Stimulated activated CD8-positive, alpha-beta memory T cell treated with anti-CD3 and anti-CD28 coated beads, Interleukin-15, amount 100 ng/mL, for 48 hours (primary cell): ENCODE measurements at regions not wholly inside any gene's neighbourhood (a gene's known extent, or its start where the extent isn't known, plus 50 kb on each side); places are given as distances from the start of the nearest gene placed in this dataset.
"Not testable (repeated sequence)": the region's sequence is repeated elsewhere in the genome, so short reads cannot be mapped to it uniquely, and the experiment has no call there.

ENCODE experiments used
- DNase-seq, 2 donors: peaks; one replicate each; pipeline ENCODE4 v3.0.0-alpha.2; 2020; ENCODE audit warnings: low read depth in 2 of 2

GRCh38 chr1:234843946-234844345 lies 234.0 kb upstream of the IRF2BP2 start:
- no peak for DNase-seq

DNA sequence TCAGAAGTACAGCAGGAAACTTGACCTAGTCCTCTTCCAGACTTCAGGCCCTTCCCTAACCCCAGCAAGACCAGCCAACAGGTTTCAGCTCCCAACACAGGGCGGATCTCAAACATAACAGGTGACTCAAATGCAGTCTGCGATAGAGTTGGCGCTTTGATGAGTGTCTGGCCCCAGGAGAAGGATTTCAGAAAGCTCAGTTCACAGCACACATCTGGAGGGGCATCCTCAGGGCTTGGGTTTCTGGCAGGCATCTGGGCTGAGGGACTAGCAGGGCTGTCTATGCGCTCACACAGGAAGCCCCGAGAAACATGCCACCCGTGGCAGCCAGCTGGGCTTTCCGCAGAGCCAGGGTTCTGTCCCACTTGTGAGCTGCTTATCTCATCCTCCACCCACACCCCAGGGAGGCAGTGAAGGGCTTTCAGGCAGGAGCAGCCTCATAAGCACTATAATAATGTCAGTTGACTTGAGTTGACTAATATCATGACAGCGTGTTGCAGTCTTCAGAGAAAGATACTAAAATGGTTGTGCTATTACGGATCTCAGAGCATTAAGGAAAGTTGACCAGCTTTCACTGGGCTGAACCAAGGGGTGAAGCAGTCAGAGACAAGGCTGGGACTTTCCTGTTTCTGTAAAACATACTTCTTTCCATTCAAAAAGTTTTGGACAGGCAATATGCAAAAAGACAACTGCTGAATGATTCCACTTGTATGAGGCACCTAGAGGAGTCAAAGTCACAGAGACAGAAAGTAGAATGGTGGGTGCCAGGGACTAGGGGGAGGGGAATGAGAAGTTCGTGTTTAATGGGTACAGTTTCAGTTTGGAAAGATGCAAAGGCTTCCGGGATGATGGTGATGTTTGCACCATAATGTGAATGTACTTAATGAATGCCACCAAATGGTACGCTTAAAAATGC lies 233.0 kb upstream of the IRF2BP2 start:
- DNase-seq, result peak; percentile 82 to 86

- no peak for DNase-seq
Observed at GRCh38 chr1:234841710-234842231, 231.8 kb upstream of the IRF2BP2 start.

GRCh38 chr1:234841281-234841680 lies 231.3 kb upstream of the IRF2BP2 start:
- no peak for DNase-seq

- no peak for DNase-seq
Observed at GRCh38 chr1:234840843-234841242, 230.9 kb upstream of the IRF2BP2 start.

- no peak for DNase-seq
Observed at GRCh38 chr1:234840253-234840652, 230.3 kb upstream of the IRF2BP2 start.

DNA sequence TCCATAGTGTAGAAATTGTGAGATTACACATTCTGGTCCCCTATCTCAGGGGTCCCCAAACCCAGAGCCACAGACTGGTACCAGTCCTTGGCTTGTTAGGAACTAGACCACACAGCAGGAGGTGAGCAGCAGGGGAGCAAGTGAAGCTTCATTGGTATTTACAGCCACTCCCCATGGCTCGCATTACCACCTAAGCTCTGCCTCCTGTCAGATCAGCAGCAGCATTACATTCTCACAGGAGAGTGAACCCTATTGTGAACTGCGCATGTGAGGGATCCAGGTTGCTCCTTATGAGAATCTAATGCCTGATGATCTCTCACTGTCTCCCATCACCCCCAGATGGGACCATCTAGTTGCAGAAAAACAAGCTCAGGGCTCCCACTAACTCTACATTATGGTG lies 229.7 kb upstream of the IRF2BP2 start:
- DNase-seq, result no peak

DNA sequence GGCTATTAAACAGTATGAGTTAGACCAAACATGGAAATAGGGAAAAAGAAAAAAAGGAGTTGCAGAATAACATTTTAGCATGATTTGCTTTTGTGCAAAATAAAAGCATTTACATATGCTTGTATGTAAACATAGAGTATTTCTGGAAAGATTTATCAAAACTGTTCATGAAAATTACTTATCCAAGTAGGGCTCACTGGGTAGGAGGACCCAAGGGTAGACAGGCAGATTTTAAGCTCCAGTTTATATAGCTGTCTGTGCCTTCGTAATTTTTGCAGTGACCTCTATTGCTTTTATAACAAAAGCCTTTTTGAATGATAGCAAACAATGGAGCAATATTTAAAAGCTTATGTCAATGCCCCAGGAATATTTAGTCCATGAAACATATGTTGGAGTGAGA lies 228.8 kb upstream of the IRF2BP2 start:
- no peak for DNase-seq

- no peak for DNase-seq
Observed at GRCh38 chr1:234838182-234838581, 228.2 kb upstream of the IRF2BP2 start.

DNA sequence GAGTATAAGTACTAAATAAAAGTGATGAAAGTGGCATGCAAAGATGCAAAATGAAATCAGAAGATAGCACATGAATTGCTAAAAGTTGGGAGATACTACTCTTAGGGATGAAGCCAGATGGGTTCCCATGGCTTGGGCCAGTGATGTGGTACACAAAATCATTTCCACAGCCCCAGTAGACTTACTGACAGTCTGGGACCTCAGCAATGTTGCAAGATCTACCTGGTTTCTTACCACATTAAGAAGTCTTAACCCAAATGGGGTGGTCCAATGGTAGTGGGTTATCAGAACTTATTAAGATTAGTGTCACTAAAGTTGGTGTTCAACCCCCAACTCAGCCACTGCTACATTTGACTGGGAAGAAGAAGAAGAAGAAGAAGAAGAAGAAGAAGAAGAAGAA lies 227.7 kb upstream of the IRF2BP2 start:
- no peak for DNase-seq

GRCh38 chr1:234836776-234837357 lies 226.9 kb upstream of the IRF2BP2 start:
- DNase-seq, result no peak

DNA sequence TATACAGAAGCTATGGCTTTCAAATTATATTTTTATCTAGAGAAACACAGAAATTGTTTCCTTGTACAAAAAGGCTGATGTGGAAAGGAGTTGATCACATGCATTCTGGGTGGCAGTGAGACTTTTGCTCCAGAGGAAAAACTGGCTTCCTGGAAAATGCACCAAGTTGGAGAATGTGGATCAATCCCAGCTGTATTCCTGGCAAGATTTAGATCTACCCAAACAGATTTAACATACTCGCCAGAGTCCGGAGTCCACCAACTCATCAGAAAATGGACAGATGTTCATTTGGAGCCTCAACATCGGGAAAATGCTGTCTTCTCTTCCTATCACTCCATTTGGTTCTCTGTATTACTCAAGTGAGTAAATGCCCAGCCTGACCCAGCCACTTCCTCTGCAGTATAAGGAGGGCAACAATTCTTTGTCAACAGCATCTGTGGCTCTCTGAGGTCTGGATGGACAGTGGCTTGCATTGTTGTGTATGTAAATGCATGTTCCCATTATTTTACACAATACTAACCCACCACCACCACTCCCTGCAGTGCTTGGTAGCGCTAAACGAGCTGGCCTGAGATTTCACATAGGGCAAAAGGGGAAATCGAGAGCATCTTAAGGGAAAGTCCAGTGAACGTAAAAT lies 226.2 kb upstream of the IRF2BP2 start:
- no peak for DNase-seq

DNA sequence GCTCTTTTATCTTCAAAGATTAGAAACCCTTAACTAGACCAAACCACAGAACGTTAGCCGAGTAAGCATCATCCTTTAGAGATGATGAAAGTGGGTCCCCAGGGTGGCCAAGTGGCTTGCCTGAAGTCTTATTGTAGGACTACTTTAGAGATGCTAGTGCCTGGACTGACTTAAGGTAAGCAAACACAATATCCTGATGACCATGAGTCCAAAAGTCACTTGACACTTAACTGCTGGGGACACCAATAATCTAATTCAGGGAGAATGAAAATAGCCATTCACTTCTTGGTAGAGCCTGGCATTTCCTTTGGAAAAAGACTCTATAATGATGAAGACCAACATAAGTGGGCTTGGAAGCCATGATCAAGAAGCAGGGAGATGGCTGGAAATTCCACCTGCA lies 225.3 kb upstream of the IRF2BP2 start:
- no peak for DNase-seq

- DNase-seq, result no peak
Observed at GRCh38 chr1:234833646-234834045, 223.7 kb upstream of the IRF2BP2 start.

DNA sequence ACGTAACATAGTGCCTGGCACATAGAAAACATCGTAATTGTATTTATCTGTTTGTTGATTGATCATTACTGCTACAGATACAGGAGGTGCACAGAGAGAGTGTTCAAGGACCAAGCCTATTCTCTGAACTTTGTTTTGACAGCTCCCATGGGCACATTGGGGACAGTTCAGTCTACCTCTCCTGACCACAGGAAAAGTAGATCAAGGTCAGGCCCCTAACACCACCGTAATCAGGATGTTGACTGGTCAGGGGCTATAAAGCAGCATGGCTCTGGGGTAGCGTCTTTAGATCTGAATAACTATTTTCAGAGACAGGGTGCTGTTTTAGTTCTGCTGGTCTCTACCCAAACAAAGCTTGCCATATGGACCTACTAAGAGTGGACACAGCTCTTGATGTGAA lies 223.1 kb upstream of the IRF2BP2 start:
- DNase-seq, result no peak

DNA sequence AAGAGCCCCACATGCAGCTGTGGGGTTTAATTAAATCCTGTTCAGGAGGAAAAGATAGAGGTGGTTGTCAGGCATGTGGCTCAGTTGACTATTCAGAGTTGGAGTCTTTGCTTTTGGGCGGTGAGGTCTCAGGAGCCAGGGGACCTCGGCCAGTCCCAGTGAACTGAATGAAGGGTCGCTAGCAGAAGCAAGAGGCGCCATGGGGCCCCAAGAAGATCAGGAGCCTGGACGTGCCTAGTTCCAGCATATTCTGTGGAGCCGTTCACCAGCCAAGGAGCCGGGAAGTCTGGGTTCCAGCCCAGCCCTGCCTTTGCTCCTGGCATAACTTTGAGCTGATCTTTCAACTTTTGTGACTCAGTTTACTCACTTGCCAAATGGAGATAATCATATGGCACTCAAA lies 217.7 kb upstream of the IRF2BP2 start:
- no peak for DNase-seq

DNA sequence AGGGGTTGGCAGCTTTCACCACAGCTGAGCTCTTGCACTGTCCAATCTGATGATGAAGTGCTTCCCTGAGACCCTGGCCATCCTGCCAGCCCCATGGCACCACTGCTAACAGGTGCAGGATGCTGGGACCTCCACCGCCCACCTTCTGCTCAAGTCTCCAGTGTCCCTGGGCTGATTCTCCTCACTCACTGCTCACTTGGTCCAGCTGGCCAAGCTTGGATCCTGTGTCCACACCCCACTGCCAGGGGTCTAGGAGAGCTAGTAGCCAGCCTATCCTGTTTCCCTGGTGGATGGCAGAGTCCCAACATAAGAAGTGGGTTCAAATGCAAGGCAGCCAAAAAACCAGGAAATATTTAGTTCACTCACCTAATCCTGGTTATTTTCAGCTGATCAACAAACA lies 217.2 kb upstream of the IRF2BP2 start:
- DNase-seq, result no peak

DNA sequence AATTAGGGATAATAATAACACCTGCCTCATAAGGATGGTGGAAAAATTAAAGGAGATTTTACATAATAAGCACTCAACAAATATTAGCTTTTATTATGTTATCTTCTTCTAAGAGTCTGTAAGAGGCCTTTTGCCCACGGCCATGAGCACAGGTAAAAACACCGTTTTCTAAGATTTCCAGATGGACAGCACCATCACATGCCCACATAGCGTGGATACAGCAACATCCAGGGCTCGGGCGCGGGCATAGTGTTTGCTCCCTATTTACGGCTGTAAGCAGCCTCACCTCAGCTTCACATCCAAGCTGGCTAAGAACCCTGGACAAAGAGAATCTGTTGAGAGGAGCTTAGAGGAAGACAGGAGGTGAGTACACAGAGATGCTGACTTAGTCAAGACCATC lies 216.4 kb upstream of the IRF2BP2 start:
- DNase-seq, result no peak

- DNase-seq, result no peak
Observed at GRCh38 chr1:234825498-234826165, 215.7 kb upstream of the IRF2BP2 start.

- DNase-seq, result not testable (repeated sequence)
Observed at GRCh38 chr1:234824836-234825235, 214.9 kb upstream of the IRF2BP2 start.

- DNase-seq, result no peak
Observed at GRCh38 chr1:234823191-234824176, 213.5 kb upstream of the IRF2BP2 start.
